22Rv1 (cell line): ENCODE measurements at regions not wholly inside any gene's neighbourhood (a gene's known extent, or its start where the extent isn't known, plus 50 kb on each side); places are given as distances from the start of the nearest gene placed in this dataset.

Source experiments
- H3K27ac ChIP-seq: fragments of 450-650 bp; 2 replicates; pipeline ENCODE4 v1.5.1; 2017
- CTCF ChIP-seq: fragments of 450-650 bp; IDR thresholded peaks from 2 replicates; pipeline ENCODE4 v1.5.1; 2017; ENCODE audit warnings: mild to moderate bottlenecking
- ZFX ChIP-seq: fragments of 450-650 bp; IDR thresholded peaks from 2 replicates; pipeline ENCODE4 v1.6.1; 2017; ENCODE audit warnings: antibody characterized with exemption, borderline replicate concordance

GRCh38 chrX:69238887-69239231, 73.6 kb upstream of the PJA1 start:
- no peak for TF ChIP-seq CTCF
- no peak for TF ChIP-seq ZFX
- H3K27ac ChIP-seq: no peak overlapping the region

- no peak overlapping the region for H3K27ac ChIP-seq
- TF ChIP-seq CTCF: no peak
- no peak for TF ChIP-seq ZFX
Observed at GRCh38 chrX:69238114-69238886, 73.0 kb upstream of the PJA1 start.

- TF ChIP-seq ZFX (no peak), CTCF (no peak)
- H3K27ac ChIP-seq: no peak overlapping the region
Observed at GRCh38 chrX:69237236-69237635, 72.0 kb upstream of the PJA1 start.

GRCh38 chrX:69236641-69237040, 71.4 kb upstream of the PJA1 start:
- H3K27ac ChIP-seq: no peak overlapping the region
- TF ChIP-seq ZFX: no peak
- no peak for TF ChIP-seq CTCF

- no peak for TF ChIP-seq ZFX
- TF ChIP-seq CTCF: no peak
- no peak overlapping the region for H3K27ac ChIP-seq
Observed at GRCh38 chrX:69234624-69235023, 69.4 kb upstream of the PJA1 start.

- TF ChIP-seq CTCF: no peak
- no peak for TF ChIP-seq ZFX
- H3K27ac ChIP-seq: no peak overlapping the region
Observed at GRCh38 chrX:69232945-69233344, 67.7 kb upstream of the PJA1 start.

- TF ChIP-seq ZFX: no peak
- TF ChIP-seq CTCF: no peak
- H3K27ac ChIP-seq: no peak overlapping the region
Observed at GRCh38 chrX:69231903-69232302, 66.7 kb upstream of the PJA1 start.
